GM12891 (cell line): ENCODE measurements at regions not wholly inside any gene's neighbourhood (a gene's known extent, or its start where the extent isn't known, plus 50 kb on each side); places are given as distances from the start of the nearest gene placed in this dataset.

Experiments used
- DNase-seq: peaks from one replicate; pipeline ENCODE4 v3.0.0; 2011; ENCODE audit warnings: low spot score; ENCODE audit not compliant: insufficient read length
- FAIRE-seq: peaks from 2 replicates; lab custom pipeline; 2011; peaks lifted over from hg19 to GRCh38; lab: Jason Lieb, UNC
- PAX5 ChIP-seq: IDR thresholded peaks from 2 replicates; pipeline ENCODE4 v1.6.1; 2011; ENCODE audit warnings: low read length, moderate library complexity, mild to moderate bottlenecking; ENCODE audit not compliant: insufficient read depth, severe bottlenecking
- POLR2A ChIP-seq: IDR thresholded peaks from 2 replicates; pipeline ENCODE4 v1.6.1; 2011; ENCODE audit warnings: low read depth, low read length, control low read depth
- POLR2AphosphoS5 ChIP-seq: IDR thresholded peaks from 2 replicates; pipeline ENCODE4 v1.6.1; 2011; ENCODE audit warnings: low read depth, low read length, control low read depth
- POU2F2 ChIP-seq: IDR thresholded peaks from 2 replicates; pipeline ENCODE4 v1.6.1; 2011; ENCODE audit warnings: low read depth, mild to moderate bottlenecking, control low read depth, low read length, moderate library complexity
- SPI1 ChIP-seq: IDR thresholded peaks from 2 replicates; pipeline ENCODE4 v1.6.1; 2011; ENCODE audit warnings: low read depth, low read length, control low read depth
- TAF1 ChIP-seq: IDR thresholded peaks from 2 replicates; pipeline ENCODE4 v1.6.1; 2011; ENCODE audit warnings: low read depth, low read length, control low read depth

DNA sequence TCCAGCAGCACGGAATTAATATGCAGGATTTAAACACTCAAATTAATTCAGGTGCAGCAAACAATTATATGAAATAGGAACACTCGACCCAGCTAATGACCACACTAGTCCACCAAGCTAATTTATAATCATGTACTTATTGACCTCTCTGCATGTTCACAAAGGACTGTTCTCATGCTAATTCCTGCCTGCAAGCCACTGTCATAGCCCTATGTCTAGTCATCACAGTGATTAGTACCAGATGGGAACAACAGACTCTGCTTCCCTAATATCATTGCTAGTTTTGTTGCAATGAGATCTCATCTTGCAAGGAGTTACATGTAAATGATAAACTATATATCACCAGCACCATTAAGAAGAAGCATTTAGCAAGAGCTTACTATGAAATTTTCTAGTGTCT, 553.0 kb upstream of the GRAMD2B start:
- no peak for TF ChIP-seq POLR2AphosphoS5
- no peak for TF ChIP-seq POU2F2
- TF ChIP-seq TAF1 = no peak
- TF ChIP-seq POLR2A = no peak
- no peak for TF ChIP-seq PAX5
- TF ChIP-seq SPI1 = no peak
- FAIRE-seq (no peak), DNase-seq (no peak)

DNA sequence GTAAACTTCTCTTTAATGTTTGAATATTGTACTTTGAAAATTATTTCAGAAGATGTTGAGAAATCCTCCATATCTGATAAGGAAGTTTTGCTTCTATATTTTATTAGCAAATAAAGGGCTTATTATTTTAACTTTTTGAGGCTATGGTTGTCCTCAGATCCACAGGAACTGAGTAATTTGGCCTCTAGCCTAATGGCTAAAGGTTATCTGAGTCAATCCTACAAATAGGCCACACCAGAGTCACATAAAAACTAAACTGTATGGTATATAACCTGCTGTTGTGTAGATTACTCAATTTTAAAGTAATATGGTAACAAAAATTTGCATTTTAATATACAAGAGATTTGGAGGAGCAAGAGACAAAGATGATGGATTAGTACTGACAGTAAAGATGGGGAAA, 549.2 kb upstream of the GRAMD2B start:
- FAIRE-seq = no peak
- no peak for TF ChIP-seq POU2F2
- TF ChIP-seq PAX5 = no peak
- no peak for TF ChIP-seq TAF1
- no peak for TF ChIP-seq SPI1
- TF ChIP-seq POLR2A = no peak
- TF ChIP-seq POLR2AphosphoS5 = no peak
- no peak for DNase-seq

DNA sequence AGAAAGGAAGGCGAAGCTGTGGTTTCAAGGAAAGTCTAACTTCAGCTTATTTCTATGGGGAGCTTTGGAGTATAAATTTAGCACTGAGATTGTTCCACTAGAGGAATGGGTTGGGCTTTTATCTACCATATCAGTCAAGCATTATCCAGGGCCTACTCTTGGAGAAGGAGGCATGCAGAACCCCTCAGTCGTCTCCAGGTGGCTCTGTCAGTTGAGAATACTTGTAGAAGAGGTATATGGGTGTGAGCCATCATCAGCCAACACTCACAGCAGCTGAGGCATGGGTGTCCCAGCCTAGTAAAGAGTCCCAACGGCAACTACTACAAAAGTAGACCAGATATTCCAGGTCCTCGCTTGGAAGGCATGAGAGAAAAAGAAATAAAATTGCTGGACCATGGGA, 548.5 kb upstream of the GRAMD2B start:
- no peak for FAIRE-seq
- no peak for TF ChIP-seq POLR2AphosphoS5
- TF ChIP-seq POLR2A = no peak
- TF ChIP-seq POU2F2 = no peak
- TF ChIP-seq PAX5 = no peak
- no peak for TF ChIP-seq TAF1
- TF ChIP-seq SPI1 = no peak
- DNase-seq = no peak

DNA sequence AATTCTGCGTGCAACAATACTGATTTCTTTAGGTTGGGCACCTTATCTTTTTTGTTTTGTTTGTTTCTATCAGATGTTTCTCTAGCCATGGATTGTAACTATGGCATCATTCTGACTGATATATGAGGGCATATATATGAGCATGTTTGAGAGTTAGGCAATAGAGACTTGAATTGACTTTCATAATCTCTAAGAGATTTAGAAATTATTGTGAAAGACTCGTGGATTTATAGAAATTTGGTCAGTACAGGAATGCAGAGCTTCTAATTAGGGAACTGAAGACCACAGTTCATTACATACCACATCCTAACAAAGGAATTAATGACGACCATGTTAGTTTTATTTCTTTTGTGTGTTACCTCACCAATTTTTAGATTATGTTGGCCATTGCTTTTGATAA, 546.0 kb upstream of the GRAMD2B start:
- DNase-seq = no peak
- no peak for TF ChIP-seq POU2F2
- TF ChIP-seq POLR2AphosphoS5 = no peak
- TF ChIP-seq TAF1 = no peak
- TF ChIP-seq SPI1 = no peak
- TF ChIP-seq PAX5 = no peak
- TF ChIP-seq POLR2A = no peak
- no peak for FAIRE-seq

DNA sequence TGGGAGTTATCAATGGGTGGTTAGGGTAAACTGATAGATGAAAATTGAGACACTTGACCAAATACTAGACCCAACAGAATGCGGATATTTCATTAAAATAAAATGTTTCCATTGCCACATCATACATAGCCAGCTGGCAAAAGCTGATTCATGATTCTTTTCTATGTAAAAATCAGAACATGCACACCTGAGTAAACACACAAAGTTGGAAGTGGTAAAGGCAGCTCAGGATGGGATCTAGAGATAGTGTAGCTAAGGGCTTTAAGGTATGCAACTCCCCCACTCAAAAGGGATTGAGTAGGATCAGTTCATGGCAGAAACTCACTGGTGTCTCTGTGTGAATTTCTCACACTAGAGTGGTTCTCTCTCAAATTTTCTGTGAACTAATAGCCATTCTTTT, 541.1 kb upstream of the GRAMD2B start:
- no peak for TF ChIP-seq SPI1
- DNase-seq (no peak), FAIRE-seq (no peak)

GRCh38 chr5:125883223-125883622, 540.0 kb upstream of the GRAMD2B start:
- TF ChIP-seq POU2F2 (no peak), PAX5 (no peak), SPI1 (no peak), TAF1 (no peak), POLR2AphosphoS5 (no peak), POLR2A (no peak)
- DNase-seq (no peak), FAIRE-seq (no peak)

- no peak for TF ChIP-seq TAF1
- no peak for TF ChIP-seq SPI1
- TF ChIP-seq POLR2A = no peak
- no peak for TF ChIP-seq POLR2AphosphoS5
- FAIRE-seq = no peak
- no peak for DNase-seq
Measured at GRCh38 chr5:125888358-125888757, 534.9 kb upstream of the GRAMD2B start.

DNA sequence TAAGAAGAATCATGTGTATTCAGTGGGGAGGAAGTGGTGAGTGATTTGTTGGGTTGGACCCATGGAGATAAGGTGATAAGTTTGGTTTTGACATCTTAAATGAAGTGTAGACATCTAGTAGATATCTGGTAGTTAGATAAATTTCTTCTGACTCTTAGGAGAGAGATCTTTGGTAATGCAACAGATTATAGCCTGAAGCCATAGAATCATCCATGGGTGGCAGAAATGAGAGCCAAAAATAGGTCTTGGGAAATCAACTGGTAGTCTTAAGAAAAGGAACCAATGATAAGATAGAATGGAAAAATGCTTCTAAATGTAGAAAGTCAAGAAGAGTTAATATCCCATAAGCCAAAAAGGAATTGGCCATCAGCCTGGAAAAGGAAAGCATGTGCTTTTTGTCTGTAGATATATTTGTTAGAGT, 532.7 kb upstream of the GRAMD2B start:
- FAIRE-seq (no peak), DNase-seq (no peak)
- TF ChIP-seq PAX5 (no peak), POLR2AphosphoS5 (no peak), POLR2A (no peak), POU2F2 (no peak), TAF1 (no peak), SPI1 (no peak)

- no peak for DNase-seq
Measured at GRCh38 chr5:125891061-125891725, 532.0 kb upstream of the GRAMD2B start.

GRCh38 chr5:125894383-125894782, 528.8 kb upstream of the GRAMD2B start:
- DNase-seq (no peak), FAIRE-seq (no peak)
- TF ChIP-seq PAX5 = no peak

More at GRCh38 chr5:125891061-125891725, 532.0 kb upstream of the GRAMD2B start:
- FAIRE-seq = no peak
- TF ChIP-seq POU2F2 (no peak), SPI1 (no peak), POLR2A (no peak), POLR2AphosphoS5 (no peak), PAX5 (no peak), TAF1 (no peak)

- no peak for TF ChIP-seq POLR2A
- no peak for TF ChIP-seq SPI1
- TF ChIP-seq PAX5 = no peak
- no peak for TF ChIP-seq POLR2AphosphoS5
- no peak for TF ChIP-seq TAF1
- no peak for TF ChIP-seq POU2F2
- DNase-seq = no peak
- no peak for FAIRE-seq
Measured at GRCh38 chr5:125896368-125896767, 526.8 kb upstream of the GRAMD2B start.

GRCh38 chr5:125897089-125897488, 526.1 kb upstream of the GRAMD2B start:
- TF ChIP-seq POLR2AphosphoS5 = no peak
- no peak for TF ChIP-seq POLR2A
- TF ChIP-seq TAF1 = no peak
- no peak for DNase-seq
- FAIRE-seq = no peak
